A172 (cell line): ENCODE measurements at regions not wholly inside any gene's neighbourhood (a gene's known extent, or its start where the extent isn't known, plus 50 kb on each side); places are given as distances from the start of the nearest gene placed in this dataset.

ENCODE experiments used
- DNase-seq: peaks from one replicate; pipeline ENCODE4 v3.0.0-alpha.2; 2015; ENCODE audit warnings: low spot score

- DNase-seq: peak; percentile 51
Measured at GRCh38 chr1:30406996-30407864, 316.2 kb downstream of the MATN1 start.

GRCh38 chr1:30405631-30406212 is 317.7 kb downstream of the MATN1 start:
- DNase-seq: no peak

- DNase-seq: no peak
Measured at GRCh38 chr1:30405081-30405480, 318.3 kb downstream of the MATN1 start.

GRCh38 chr1:30404341-30404740 is 319.0 kb downstream of the MATN1 start:
- DNase-seq: no peak

GRCh38 chr1:30403726-30404125 is 319.7 kb downstream of the MATN1 start:
- DNase-seq: no peak

GRCh38 chr1:30403061-30403645 is 320.2 kb downstream of the MATN1 start:
- no peak for DNase-seq

GRCh38 chr1:30402031-30402430 is 321.4 kb downstream of the MATN1 start:
- DNase-seq: no peak

GRCh38 chr1:30400507-30400906 is 322.9 kb downstream of the MATN1 start:
- DNase-seq: no peak

- no peak for DNase-seq
Measured at GRCh38 chr1:30399026-30399425, 324.4 kb downstream of the MATN1 start.

- no peak for DNase-seq
Measured at GRCh38 chr1:30397576-30397975, 325.8 kb downstream of the MATN1 start.

GRCh38 chr1:30395631-30396030 is 327.8 kb downstream of the MATN1 start:
- DNase-seq: no peak

- DNase-seq: no peak
Measured at GRCh38 chr1:30388386-30388785, 335.0 kb downstream of the MATN1 start.

- DNase-seq: no peak
Measured at GRCh38 chr1:30386156-30386926, 337.0 kb downstream of the MATN1 start.

- no peak for DNase-seq
Measured at GRCh38 chr1:30385246-30385995, 338.0 kb downstream of the MATN1 start.

- DNase-seq: no peak
Measured at GRCh38 chr1:30384286-30385245, 338.8 kb downstream of the MATN1 start.

- DNase-seq: no peak
Measured at GRCh38 chr1:30383221-30383711, 340.1 kb downstream of the MATN1 start.

GRCh38 chr1:30382496-30382895 is 340.9 kb downstream of the MATN1 start:
- no peak for DNase-seq

GRCh38 chr1:30381671-30382365 is 341.6 kb downstream of the MATN1 start:
- DNase-seq: no peak

GRCh38 chr1:30381266-30381665 is 342.1 kb downstream of the MATN1 start:
- DNase-seq: no peak

GRCh38 chr1:30380625-30380984 is 342.8 kb downstream of the MATN1 start:
- DNase-seq: no peak
